ENCODE measurements at regions not wholly inside any gene's neighbourhood (a gene's known extent, or its start where the extent isn't known, plus 50 kb on each side); places are given as distances from the start of the nearest gene placed in this dataset.

GRCh38 chr5:174288439-174288838 lies 242.9 kb downstream of the NSG2 start:
- no peaks in the 10 kb centered on the region for H3K36me3 Mint-ChIP-seq
- Histone ChIP-seq H4K20me1 (ENCODE audit: low read depth) (no peaks in the 10 kb centered on the region), H3K27ac (no peak overlapping the region), H3F3A (ENCODE audit: low read depth) (no peaks in the 10 kb centered on the region), H3K27me3 (peaks cover 8% of the 10 kb centered on the region), H3K36me3 (no peaks in the 10 kb centered on the region), H2AFZ (replicated peaks) (no peak overlapping the region), H3K9ac (no peak overlapping the region), H3K4me3 (no peak overlapping the region), H3K4me2 (no peak overlapping the region), H3K4me1 (no peaks in the 10 kb centered on the region), H3K9me3 (ENCODE audit: low read depth) (no peaks in the 10 kb centered on the region), H3K79me2 (ENCODE audit: low read depth) (no peaks in the 10 kb centered on the region)
- H3K4me1 Mint-ChIP-seq: peaks cover 4% of the 10 kb centered on the region
- no peak overlapping the region for H3K4me3 Mint-ChIP-seq
- TF ChIP-seq CTCF (IDR thresholded peaks at IDR 0.05) (no peak), EZH2 (IDR thresholded peaks at IDR 0.05) (no peak), EZH2phosphoT487 (IDR thresholded peaks at IDR 0.05) (no peak)
- no peak for DNase-seq (ENCODE audit: low spot score)
- no peak overlapping the region for H3K27ac Mint-ChIP-seq
- H3K9me3 Mint-ChIP-seq: peaks cover 3% of the 10 kb centered on the region
- peaks cover 5% of the 10 kb centered on the region for H3K27me3 Mint-ChIP-seq (ENCODE audit: insufficient read depth, low read depth)

- Mint-ChIP-seq H3K9me3 (peaks cover 3% of the 10 kb centered on the region), H3K27me3 (ENCODE audit: insufficient read depth, low read depth) (peaks cover 7% of the 10 kb centered on the region), H3K27ac (no peak overlapping the region), H3K36me3 (no peaks in the 10 kb centered on the region), H3K4me1 (peaks cover 3% of the 10 kb centered on the region), H3K4me3 (no peak overlapping the region)
- Histone ChIP-seq H4K20me1 (ENCODE audit: low read depth) (no peaks in the 10 kb centered on the region), H3K9me3 (ENCODE audit: low read depth) (no peaks in the 10 kb centered on the region), H3K27me3 (no peaks in the 10 kb centered on the region), H2AFZ (replicated peaks) (no peak overlapping the region), H3K9ac (no peak overlapping the region), H3K4me3 (no peak overlapping the region), H3K4me1 (no peaks in the 10 kb centered on the region), H3K4me2 (no peak overlapping the region), H3K79me2 (ENCODE audit: low read depth) (no peaks in the 10 kb centered on the region), H3F3A (ENCODE audit: low read depth) (no peaks in the 10 kb centered on the region), H3K36me3 (no peaks in the 10 kb centered on the region), H3K27ac (no peak overlapping the region)
- no peak for DNase-seq (ENCODE audit: low spot score)
- TF ChIP-seq CTCF (IDR thresholded peaks at IDR 0.05): no peak
- no peak for TF ChIP-seq EZH2phosphoT487 (IDR thresholded peaks at IDR 0.05)
- no peak for TF ChIP-seq EZH2 (IDR thresholded peaks at IDR 0.05)
Measured at GRCh38 chr5:174291162-174291561, 245.7 kb downstream of the NSG2 start.

- no peaks in the 10 kb centered on the region for H3F3A ChIP-seq (ENCODE audit: low read depth)
- no peaks in the 10 kb centered on the region for H3K9me3 ChIP-seq (ENCODE audit: low read depth)
- no peaks in the 10 kb centered on the region for H3K27me3 ChIP-seq
- no peak overlapping the region for H3K27ac ChIP-seq
- no peak overlapping the region for H2AFZ ChIP-seq (replicated peaks)
- no peak overlapping the region for H3K4me3 ChIP-seq
- no peak overlapping the region for H3K27ac Mint-ChIP-seq
- H3K9ac ChIP-seq: no peak overlapping the region
- no peak overlapping the region for H3K4me2 ChIP-seq
- no peaks in the 10 kb centered on the region for H3K79me2 ChIP-seq (ENCODE audit: low read depth)
- H4K20me1 ChIP-seq (ENCODE audit: low read depth): no peaks in the 10 kb centered on the region
- peaks cover 7% of the 10 kb centered on the region for H3K27me3 Mint-ChIP-seq (ENCODE audit: insufficient read depth, low read depth)
- no peak for TF ChIP-seq EZH2 (IDR thresholded peaks at IDR 0.05)
- TF ChIP-seq CTCF (IDR thresholded peaks at IDR 0.05): no peak
- TF ChIP-seq EZH2phosphoT487 (IDR thresholded peaks at IDR 0.05): no peak
- H3K36me3 Mint-ChIP-seq: no peaks in the 10 kb centered on the region
- H3K9me3 Mint-ChIP-seq: peaks cover 3% of the 10 kb centered on the region
- H3K36me3 ChIP-seq: no peaks in the 10 kb centered on the region
- H3K4me3 Mint-ChIP-seq: no peak overlapping the region
- no peaks in the 10 kb centered on the region for H3K4me1 ChIP-seq
- peaks cover 3% of the 10 kb centered on the region for H3K4me1 Mint-ChIP-seq
- DNase-seq (ENCODE audit: low spot score): no peak
Measured at GRCh38 chr5:174292348-174292747, 246.8 kb downstream of the NSG2 start.

All from neural progenitor cell (in vitro differentiated cells).